ENCODE measurements at regions not wholly inside any gene's neighbourhood (a gene's known extent, or its start where the extent isn't known, plus 50 kb on each side); places are given as distances from the start of the nearest gene placed in this dataset.

DNA sequence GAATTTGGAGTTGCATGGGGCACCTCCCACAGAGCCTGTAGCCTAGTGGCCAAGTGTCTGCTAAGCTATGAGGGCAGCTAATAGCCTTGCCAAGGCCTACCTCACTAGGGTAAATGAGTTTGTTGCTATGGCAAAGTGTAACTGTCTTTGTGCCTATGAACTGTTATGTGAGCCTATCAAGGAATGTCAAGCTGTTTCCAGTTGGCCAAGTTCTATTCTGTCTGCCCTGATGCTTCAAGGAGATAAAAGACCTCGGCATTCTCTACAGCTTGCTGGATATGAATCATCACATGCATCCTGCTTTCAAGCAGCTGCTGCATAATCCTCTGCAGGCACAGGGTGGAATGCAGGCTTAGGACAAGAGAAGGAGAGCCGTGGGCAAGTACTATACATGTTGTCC lies 69.8 kb upstream of the CCDC112 start:
- BruUV-seq (replicated peaks) = no TSS peak
- no peaks in the 10 kb centered on the region for H3K36me3 ChIP-seq (ENCODE audit: control insufficient read depth in 2 of 2, insufficient read depth in 2 of 2, low read length in 1 of 2)
- no peaks in the 10 kb centered on the region for H3K9me3 ChIP-seq (replicated peaks; ENCODE audit: control insufficient read depth, insufficient read depth, low read length)
- CTCF ChIA-PET = interaction anchor here (0.6 to 1.4 kb wide), 3 partner anchors 14 to 140 kb away, joined by 3 to 4 read pairs (median 3); no protein-coding TSS in a partner anchor
- no peak overlapping the region for H3K9ac ChIP-seq (ENCODE audit: control insufficient read depth, insufficient read depth, low read length)
- SMC1A ChIA-PET (ENCODE audit: uncharacterized antibody, unreplicated experiment) = no interaction called here
- ATAC-seq = no peak
- H3K27me3 ChIP-seq (replicated peaks in 1 of 2; ENCODE audit: control insufficient read depth in 2 of 2, insufficient read depth in 2 of 2, low read length in 1 of 2) = no peaks in the 10 kb centered on the region; a peak in 1 of 4 replicates
- H3K4me3 ChIP-seq = no peak overlapping the region
- no peaks in the 10 kb centered on the region for H3K79me2 ChIP-seq (ENCODE audit: control insufficient read depth, insufficient read depth, low read length)
- FAIRE-seq = no peak
- RAD21 ChIA-PET (ENCODE audit: unreplicated experiment) = no interaction called here
- H3K4me2 ChIP-seq (ENCODE audit: control insufficient read depth, insufficient read depth) = no peak overlapping the region
- in situ Hi-C loops (cut with MboI) (no loop called here), intact Hi-C loops (cut with micrococcal nuclease; ENCODE audit: unreplicated experiment) (no loop called here)
- POLR2A ChIA-PET = no interaction called here
- no peak for DNase-seq (ENCODE audit: low read depth, low spot score)
- H4K20me1 ChIP-seq (ENCODE audit: control insufficient read depth, insufficient read depth) = no peaks in the 10 kb centered on the region
- no peak overlapping the region for H2AFZ ChIP-seq (ENCODE audit: control insufficient read depth, low read depth, low read length)
- WGBS (ENCODE audit: insufficient coverage, insufficient replicate concordance, low lambda C conversion rate, missing lambda C conversion rate) = 80% methylated on average over 2 of the region's 2 CpGs
- H3K4me1 ChIP-seq (ENCODE audit: control insufficient read depth, insufficient read depth, low read length) = no peaks in the 10 kb centered on the region
- TF ChIP-seq, protein P1, sequence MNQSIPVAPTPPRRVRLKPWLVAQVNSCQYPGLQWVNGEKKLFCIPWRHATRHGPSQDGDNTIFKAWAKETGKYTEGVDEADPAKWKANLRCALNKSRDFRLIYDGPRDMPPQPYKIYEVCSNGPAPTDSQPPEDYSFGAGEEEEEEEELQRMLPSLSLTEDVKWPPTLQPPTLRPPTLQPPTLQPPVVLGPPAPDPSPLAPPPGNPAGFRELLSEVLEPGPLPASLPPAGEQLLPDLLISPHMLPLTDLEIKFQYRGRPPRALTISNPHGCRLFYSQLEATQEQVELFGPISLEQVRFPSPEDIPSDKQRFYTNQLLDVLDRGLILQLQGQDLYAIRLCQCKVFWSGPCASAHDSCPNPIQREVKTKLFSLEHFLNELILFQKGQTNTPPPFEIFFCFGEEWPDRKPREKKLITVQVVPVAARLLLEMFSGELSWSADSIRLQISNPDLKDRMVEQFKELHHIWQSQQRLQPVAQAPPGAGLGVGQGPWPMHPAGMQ (IDR thresholded peaks at IDR 0.05; ENCODE audit: borderline replicate concordance) = no peak
- TF ChIP-seq STAT1 (conservative IDR thresholded peaks at IDR 0.05) = no peak
- TF ChIP-seq NR2C1 (IDR thresholded peaks at IDR 0.05) = no peak
- no peak overlapping the region for H3K27ac ChIP-seq (ENCODE audit: control insufficient read depth, insufficient read depth)

- RAD21 ChIA-PET (ENCODE audit: unreplicated experiment) = interaction anchor here (1.8 kb wide), 1 partner anchor 12 kb away, joined by 3 read pairs; no protein-coding TSS in a partner anchor
- Histone ChIP-seq H3K27ac (ENCODE audit: control insufficient read depth, insufficient read depth) (no peak overlapping the region), H3K36me3 (ENCODE audit: control insufficient read depth in 2 of 2, insufficient read depth in 2 of 2, low read length in 1 of 2) (no peaks in the 10 kb centered on the region), H3K79me2 (ENCODE audit: control insufficient read depth, insufficient read depth, low read length) (no peaks in the 10 kb centered on the region), H3K27me3 (replicated peaks in 1 of 2; ENCODE audit: control insufficient read depth in 2 of 2, insufficient read depth in 2 of 2, low read length in 1 of 2) (no peaks in the 10 kb centered on the region; a peak in 1 of 4 replicates), H2AFZ (ENCODE audit: control insufficient read depth, low read depth, low read length) (no peak overlapping the region), H3K9ac (ENCODE audit: control insufficient read depth, insufficient read depth, low read length) (no peak overlapping the region), H4K20me1 (ENCODE audit: control insufficient read depth, insufficient read depth) (no peaks in the 10 kb centered on the region), H3K4me1 (ENCODE audit: control insufficient read depth, insufficient read depth, low read length) (no peaks in the 10 kb centered on the region), H3K9me3 (replicated peaks; ENCODE audit: control insufficient read depth, insufficient read depth, low read length) (no peaks in the 10 kb centered on the region), H3K4me3 (no peak overlapping the region), H3K4me2 (ENCODE audit: control insufficient read depth, insufficient read depth) (no peak overlapping the region)
- SMC1A ChIA-PET (ENCODE audit: uncharacterized antibody, unreplicated experiment) = interaction anchor here (0.8 to 1.2 kb wide), 2 partner anchors 33 to 53 kb away, joined by 3 to 4 read pairs; no protein-coding TSS in a partner anchor
- no TSS peak for BruUV-seq (replicated peaks)
- in situ Hi-C loops (cut with MboI) = no loop called here
- WGBS (ENCODE audit: insufficient coverage, insufficient replicate concordance, low lambda C conversion rate, missing lambda C conversion rate) = 36% methylated on average over 4 of the region's 4 CpGs
- DNase-seq (ENCODE audit: low read depth, low spot score) = no peak
- ATAC-seq = no peak
- intact Hi-C loops (cut with micrococcal nuclease; ENCODE audit: unreplicated experiment) = no loop called here
- no peak for FAIRE-seq
- CTCF ChIA-PET = no interaction called here
- POLR2A ChIA-PET = interaction anchor here (1.1 kb wide), 1 partner anchor 8 kb away, joined by 4 read pairs; no protein-coding TSS in a partner anchor
- TF ChIP-seq TCF7 (IDR thresholded peaks at IDR 0.05; ENCODE audit: borderline replicate concordance) = no peak
- TF ChIP-seq ZNF207 (IDR thresholded peaks at IDR 0.05; ENCODE audit: borderline replicate concordance) = no peak
- no peak for TF ChIP-seq MTA2 (IDR thresholded peaks at IDR 0.05; ENCODE audit: low read depth)
- TF ChIP-seq NRF1 (conservative IDR thresholded peaks at IDR 0.05; ENCODE audit: low read depth, low read length) = no peak
- TF ChIP-seq NFYA (IDR thresholded peaks at IDR 0.05; ENCODE audit: borderline replicate concordance, low read depth, low read length) = no peak
- TF ChIP-seq CHD2 (IDR thresholded peaks at IDR 0.05; ENCODE audit: borderline replicate concordance, low read depth, low read length) = no peak
- no peak for TF ChIP-seq SPI1 (IDR thresholded peaks at IDR 0.05; ENCODE audit: borderline replicate concordance, insufficient read depth, low read depth, low read length)
- TF ChIP-seq RAD21 (IDR thresholded peaks at IDR 0.05; ENCODE audit: insufficient read depth, low read depth, low read length) = no peak
- no peak for TF ChIP-seq SMAD1 (IDR thresholded peaks at IDR 0.05; ENCODE audit: low read depth, partially characterized antibody)
- no peak for TF ChIP-seq STAT1 (conservative IDR thresholded peaks at IDR 0.05)
- no peak for TF ChIP-seq PAX8 (IDR thresholded peaks at IDR 0.05)
- TF ChIP-seq NFYB (IDR thresholded peaks at IDR 0.05; ENCODE audit: insufficient read depth, low read depth, low read length) = no peak
- no peak for TF ChIP-seq MAX (IDR thresholded peaks at IDR 0.05; ENCODE audit: low read depth, low read length)
- no peak for TF ChIP-seq RUNX3 (IDR thresholded peaks at IDR 0.05; ENCODE audit: low read length)
- no peak for TF ChIP-seq DPF2 (IDR thresholded peaks at IDR 0.05)
- TF ChIP-seq RAD51 (IDR thresholded peaks at IDR 0.05) = no peak
Measured at GRCh38 chr5:115363879-115364278, 67.4 kb upstream of the CCDC112 start.

All from GM12878 (cell line).